ENCODE measurements at regions not wholly inside any gene's neighbourhood (a gene's known extent, or its start where the extent isn't known, plus 50 kb on each side); places are given as distances from the start of the nearest gene placed in this dataset.
"Not testable (repeated sequence)": the region's sequence is repeated elsewhere in the genome, so short reads cannot be mapped to it uniquely, and the experiment has no call there.

DNA sequence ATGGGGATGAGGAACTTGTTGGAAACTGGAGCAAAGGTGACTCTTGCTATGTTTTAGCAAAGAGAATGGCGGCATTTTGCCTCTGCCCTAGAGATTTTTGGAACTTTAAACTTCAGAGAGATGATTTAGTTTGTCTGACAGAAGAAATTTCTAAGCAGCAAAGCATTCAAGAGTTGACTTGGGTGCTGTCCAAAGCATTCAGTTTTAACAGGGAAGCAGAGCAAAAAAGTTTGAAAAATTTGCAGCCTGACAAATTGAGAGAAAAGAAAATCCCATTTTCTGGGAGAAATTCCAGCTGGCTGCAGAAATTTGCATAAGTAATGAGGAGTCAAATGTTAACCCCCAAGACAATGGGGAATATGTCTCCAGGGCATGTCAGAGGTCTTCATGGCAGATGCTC lies 682.3 kb upstream of the ST8SIA4 start:
- DNase-seq (ENCODE audit: low spot score) (no peak), ATAC-seq (no peak)
- intact Hi-C loops (cut with DNase I) = no loop called here

DNA sequence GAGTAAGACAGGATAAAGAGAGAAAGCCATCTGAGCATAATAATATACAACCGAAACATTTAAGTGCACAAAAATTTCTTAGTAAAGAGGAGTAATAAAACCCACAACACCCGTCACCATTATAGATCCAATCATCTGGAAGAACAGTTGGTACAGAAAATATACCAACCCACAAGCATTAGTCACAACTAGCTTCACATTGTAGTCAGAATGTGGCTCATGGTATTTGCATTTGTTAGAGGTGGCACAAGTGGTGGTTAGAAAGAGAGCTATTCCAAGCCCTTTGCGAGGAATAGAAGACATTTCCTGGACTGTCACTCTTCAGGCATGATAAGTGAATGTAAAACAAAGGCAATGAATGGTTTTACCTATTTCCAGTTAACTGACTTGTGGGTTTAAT lies 677.5 kb upstream of the ST8SIA4 start:
- ATAC-seq (no peak), DNase-seq (ENCODE audit: low spot score) (no peak)
- intact Hi-C loops (cut with DNase I) = no loop called here

DNA sequence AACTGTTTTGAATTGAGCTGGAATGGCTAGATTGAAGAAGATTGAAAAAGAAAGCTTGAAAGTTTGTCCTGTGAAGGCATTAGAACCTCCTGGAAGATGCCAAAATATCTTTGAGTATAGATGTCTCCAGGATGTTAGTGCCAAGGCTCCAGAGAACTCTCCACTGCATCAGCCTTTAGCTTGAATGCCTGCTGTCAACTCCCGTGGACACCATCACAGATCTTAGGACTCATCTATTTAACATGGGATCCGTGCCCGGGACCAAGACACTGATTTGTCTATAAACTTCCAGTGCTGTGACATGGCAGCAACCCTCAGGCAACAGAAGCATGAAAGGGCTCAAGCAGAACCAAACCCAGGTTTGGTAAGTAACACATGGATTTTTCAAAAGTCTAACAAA lies 670.9 kb upstream of the ST8SIA4 start:
- DNase-seq (ENCODE audit: low spot score) = no peak
- intact Hi-C loops (cut with DNase I) = no loop called here
- no peak for ATAC-seq

DNA sequence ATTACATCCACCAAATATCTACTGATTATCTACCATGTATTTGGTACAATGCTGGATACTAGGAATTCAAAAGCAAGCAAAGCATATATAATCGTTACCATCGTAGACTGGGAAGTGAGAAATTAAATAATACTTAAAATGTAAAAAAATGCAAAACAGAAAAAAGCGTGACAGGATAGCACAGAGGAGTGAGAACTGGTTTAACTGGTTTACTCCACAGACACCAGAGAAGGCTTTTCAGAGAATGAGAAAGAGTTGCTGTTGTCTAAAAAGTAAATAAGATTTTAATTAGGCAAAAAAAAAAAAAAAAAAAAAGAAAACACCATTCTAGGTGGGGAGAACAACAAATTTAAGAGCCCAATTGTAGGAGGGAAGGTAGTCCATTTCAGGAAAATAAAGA lies 657.9 kb upstream of the ST8SIA4 start:
- intact Hi-C loops (cut with DNase I) = no loop called here
- ATAC-seq = no peak
- DNase-seq (ENCODE audit: low spot score) = no peak

DNA sequence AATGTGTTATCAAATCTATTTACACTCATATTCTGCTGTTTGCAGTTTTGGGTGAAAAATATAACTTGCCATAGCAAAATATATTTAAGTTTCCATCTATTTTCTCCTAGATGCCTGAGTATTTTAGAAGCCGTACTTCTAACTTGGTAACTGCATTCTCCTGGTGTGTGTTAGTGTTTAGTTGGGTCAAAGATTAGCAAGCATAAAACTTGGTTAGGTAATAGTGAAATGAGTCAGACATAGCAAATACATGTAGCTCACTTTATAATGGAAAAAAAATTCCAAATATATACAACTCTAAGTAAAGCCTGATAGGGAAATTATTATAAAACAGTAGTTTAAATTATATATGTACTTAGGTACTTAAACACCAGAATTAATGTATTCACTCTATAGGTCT lies 640.7 kb upstream of the ST8SIA4 start:
- intact Hi-C loops (cut with DNase I) = no loop called here
- DNase-seq (ENCODE audit: low spot score) (no peak), ATAC-seq (no peak)

DNA sequence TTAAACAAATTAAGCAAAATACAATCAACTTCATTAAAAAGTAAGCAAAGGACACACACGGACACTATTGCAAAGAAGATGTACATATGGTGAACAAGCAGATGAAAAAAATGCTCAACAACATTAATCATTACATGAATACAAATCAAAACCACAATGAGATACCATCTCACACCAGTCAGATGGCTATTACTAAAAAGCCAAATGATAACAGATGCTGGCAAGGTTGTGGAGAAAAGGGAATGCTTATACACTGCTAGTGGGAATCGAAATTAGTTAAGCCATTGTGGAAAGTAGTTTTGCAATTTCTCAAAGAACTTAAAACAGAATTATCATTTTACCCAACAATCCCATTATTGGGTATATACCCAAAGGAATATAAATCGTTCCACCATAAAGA lies 636.2 kb upstream of the ST8SIA4 start:
- intact Hi-C loops (cut with DNase I) = no loop called here
- DNase-seq (ENCODE audit: low spot score) = no peak

DNA sequence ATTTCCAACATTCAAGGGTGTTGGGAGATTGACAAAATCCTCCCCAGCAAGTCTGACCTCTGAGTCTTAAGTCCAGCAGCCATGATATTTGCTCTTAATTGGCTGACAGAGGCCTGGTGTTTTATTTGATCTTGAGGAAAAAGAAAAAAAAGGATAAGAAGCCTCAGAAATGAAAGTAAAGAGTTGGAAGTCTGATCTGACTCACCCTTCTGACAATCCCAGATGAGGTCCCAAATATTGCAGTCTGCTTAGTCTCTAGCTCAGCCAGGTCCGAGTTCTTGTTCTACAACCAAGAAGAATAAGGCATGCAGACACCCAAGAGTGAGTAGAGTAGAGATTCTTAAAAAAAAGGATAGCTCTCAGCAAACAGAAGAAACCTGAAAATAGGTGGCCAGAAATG lies 632.5 kb upstream of the ST8SIA4 start:
- intact Hi-C loops (cut with DNase I) = no loop called here
- DNase-seq (ENCODE audit: low spot score) = no peak
- ATAC-seq = no peak

More for the DNA sequence above, 636.2 kb upstream of the ST8SIA4 start:
- no peak for ATAC-seq

DNA sequence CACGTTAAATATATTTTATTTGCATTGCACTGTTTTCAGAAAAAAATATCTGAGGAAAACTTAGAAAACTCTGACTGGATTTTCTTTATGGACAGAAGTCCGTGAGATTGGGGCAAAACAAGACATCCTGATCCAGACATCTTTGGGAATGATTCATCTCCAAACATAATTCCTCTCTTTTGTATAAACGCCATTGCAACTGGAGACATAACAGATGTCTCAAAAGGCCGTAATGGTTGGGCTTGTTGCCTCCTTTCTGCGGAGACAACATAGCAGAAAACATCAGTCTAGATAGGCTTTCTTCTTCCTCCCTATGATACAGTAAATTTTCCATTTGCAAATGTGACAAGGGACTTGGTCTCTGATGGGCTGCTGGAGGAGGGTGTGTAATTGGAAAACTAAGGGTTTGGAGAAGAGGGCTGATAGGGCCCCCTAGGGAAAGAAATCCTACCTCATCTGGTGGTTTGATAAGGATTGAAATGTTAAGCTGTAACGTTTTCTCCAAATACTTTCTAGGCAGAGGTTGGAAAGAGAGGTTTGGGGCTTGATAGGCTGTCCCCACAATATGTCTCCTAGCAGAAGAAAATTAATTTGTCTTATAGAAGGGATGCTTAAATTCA lies 631.5 kb upstream of the ST8SIA4 start:
- intact Hi-C loops (cut with DNase I) = no loop called here
- ATAC-seq = no peak
- DNase-seq (ENCODE audit: low spot score) = no peak

DNA sequence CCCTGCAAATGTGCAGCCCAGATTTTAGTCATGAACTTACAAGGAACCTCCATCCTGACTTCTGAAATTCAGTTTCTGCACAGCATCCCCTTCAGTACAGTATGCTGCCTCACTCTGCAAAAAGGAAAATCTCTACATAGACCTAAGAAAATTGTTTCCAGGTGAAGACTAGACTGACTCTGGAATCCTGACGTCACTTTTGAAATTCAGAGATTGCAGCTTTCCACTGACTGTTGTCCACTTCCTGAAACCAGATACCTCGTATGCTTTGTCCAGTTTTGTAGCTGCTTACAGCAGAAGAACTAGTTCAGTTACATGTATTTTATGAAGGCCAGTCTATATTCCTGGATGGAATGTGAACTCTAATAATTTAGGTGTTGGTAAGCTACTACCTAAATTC lies 629.3 kb upstream of the ST8SIA4 start:
- DNase-seq (ENCODE audit: low spot score) (no peak), ATAC-seq (no peak)
- intact Hi-C loops (cut with DNase I) = no loop called here

DNA sequence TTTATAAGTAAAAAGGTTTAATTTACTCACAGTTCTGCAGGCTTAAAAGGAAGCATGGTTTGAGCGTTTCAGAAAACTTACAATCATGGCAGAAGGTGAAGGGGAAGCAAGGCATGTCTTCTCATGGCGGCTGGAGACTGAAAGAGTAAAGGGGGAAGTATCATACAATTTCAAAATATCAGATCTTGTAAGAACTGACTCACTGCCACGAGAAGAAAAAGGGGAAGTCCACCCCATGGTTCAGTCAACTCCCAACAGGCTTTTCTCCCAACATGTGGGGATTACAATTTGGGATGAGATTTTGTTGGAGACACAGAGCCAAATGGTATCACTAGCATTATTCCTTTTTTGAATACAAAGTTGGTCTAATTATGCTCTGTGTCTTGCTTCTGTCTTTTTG lies 627.9 kb upstream of the ST8SIA4 start:
- intact Hi-C loops (cut with DNase I) = no loop called here
- ATAC-seq (no peak), DNase-seq (ENCODE audit: low spot score) (no peak)

DNA sequence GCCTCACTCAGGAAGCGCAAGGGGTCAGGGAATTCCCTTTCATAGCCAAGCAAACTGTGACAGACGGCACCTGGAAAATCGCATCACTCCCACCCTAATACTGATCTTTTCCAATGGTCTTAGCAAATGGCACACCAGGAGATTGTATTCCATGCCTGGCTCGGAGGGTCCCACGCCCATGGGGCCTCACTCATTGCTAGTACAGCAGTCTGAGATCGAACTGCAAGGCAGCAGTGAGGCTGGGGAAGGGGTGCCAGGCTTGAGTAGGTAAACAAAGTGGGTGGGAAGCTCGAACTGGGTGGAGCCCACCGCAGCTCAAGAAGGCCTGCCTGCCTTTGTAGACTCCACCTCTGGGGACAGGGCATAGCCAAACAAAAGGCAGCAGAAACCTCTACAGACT lies 626.0 kb upstream of the ST8SIA4 start:
- intact Hi-C loops (cut with DNase I); DNase-seq (ENCODE audit: low spot score); ATAC-seq: not testable (repeated sequence)

DNA sequence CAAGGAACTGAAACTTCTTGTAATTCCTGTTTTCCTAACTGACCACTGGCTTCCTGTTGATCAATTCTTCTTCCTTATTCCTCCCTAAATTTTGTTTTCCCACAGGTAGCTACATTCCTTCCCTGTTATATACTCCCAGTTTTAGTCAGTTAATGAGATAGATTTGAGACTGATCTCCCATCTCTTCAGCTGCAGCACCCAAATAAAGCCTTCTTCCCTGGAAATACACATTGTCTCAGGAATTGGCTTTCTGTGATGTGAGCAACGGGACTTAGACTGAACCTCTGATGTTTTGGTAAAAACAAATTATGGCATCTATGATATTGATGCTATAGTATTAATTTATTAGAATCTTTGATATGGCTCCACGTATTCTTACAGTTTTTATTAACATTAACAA lies 617.3 kb upstream of the ST8SIA4 start:
- intact Hi-C loops (cut with DNase I) = no loop called here
- no peak for ATAC-seq

DNA sequence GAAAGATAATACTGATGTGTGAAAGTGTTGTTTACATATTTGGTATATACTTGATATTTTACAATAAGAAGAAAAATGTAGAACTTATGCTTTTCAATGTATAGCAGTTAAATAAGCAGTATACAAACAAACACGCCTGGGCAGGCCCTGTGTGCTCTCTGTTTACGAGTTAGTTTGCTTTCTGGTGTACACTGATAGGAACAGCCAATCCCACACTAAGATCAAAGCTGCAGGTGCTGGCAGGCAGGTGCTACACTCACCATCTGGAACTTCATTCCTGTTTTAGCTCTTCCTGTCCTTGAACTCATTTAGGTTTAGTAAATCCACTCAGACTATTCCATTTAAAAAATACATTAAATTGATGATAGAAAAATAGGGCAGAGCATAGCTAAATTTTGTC lies 614.7 kb upstream of the ST8SIA4 start:
- DNase-seq (ENCODE audit: low spot score) = no peak
- no peak for ATAC-seq
- intact Hi-C loops (cut with DNase I) = no loop called here

More for the DNA sequence above, 617.3 kb upstream of the ST8SIA4 start:
- DNase-seq (ENCODE audit: low spot score) = no peak

DNA sequence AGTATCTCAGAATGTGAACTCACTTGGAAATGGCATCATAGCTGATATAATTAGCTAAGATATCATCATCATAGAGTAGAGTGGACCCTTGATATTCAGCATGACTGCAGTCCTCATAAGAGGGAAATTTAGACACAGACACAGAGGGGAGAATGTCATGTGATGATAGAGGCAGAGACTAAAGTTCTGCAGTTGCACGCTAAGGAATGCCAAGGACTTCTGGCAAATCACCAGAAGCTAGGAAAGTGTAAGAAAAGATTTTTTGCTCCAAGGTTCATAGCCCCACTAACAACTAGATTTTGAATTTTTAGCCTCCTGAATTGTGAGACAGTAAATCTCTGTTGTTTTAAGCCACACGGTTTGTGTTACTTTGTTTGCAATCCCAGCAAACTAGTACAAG lies 612.6 kb upstream of the ST8SIA4 start:
- ATAC-seq (no peak), DNase-seq (ENCODE audit: low spot score) (no peak)
- intact Hi-C loops (cut with DNase I) = no loop called here

DNA sequence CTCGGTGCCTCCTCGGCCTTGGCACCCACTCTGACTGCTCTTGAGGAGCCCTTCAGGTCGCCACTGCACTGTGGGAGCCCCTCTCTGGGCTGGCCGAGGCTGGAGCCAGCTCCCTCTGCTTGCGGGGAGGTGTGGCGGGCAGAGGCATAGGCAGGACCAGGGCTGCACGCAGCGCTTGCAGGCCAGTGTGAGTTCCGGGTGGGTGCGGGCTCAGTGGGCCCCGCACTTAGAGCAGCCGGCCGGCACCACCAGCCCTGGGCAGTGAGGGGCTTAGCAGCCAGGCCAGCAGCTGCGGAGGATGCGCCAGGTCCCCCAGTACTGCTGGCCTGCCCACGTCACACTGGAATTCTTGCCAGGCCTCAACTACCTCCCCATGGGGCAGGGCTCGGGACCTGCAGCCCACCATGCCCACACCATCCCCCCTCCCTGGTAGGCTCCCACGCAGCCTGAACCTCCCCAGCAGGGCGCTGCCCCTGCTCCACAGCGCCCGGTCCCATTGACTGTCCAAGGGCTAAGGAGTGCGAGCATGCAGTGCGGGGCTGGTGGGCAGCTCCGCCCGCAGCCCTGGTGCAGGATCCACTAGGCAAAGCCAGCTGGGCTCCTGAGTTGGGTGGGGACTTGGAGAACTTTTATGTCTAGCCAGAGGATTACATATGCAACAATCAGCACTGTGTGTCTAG lies 602.9 kb upstream of the ST8SIA4 start:
- no peak for DNase-seq (ENCODE audit: low spot score)
- intact Hi-C loops (cut with DNase I) = no loop called here
- peak; percentile 28 for ATAC-seq

DNA sequence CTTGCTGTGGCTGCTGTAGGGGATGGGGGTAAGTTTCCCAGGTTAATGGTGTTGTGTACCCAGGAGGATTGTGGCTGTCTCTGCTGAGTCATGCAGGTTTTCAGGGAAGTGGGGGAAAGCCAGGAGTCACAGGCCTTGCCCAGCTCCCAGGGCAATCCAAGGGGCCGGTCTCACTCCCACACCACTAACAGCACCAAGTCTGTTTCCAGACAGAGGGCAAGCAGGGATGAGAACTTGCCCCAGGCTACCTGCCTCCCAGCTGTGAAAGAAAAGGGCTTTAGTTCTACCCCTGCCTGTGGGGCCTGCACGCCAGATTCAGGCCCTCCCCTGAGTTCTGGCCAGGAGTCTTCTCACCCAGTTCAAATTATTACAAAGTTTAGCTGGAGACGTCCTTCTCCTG lies 579.8 kb upstream of the ST8SIA4 start:
- DNase-seq (ENCODE audit: low spot score) (no peak), ATAC-seq (no peak)
- intact Hi-C loops (cut with DNase I) = no loop called here

DNA sequence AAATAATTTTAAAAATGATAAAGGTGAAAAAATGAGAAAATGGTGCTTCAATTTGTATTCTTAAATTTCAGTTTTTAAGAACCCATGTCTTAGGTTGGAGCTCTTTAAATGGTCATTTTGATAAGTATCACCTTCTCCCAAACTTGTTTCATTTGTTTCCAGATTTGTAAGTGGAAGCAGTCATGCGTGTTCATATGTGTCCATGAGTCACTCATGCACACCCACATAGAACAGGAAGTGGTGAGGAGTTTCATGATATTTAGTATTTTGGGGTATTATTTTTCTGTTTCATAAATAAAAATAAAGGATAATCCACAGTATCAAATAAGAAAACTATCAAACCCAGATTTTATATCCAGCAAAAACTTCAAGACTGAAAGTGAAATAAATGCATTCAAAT lies 570.4 kb upstream of the ST8SIA4 start:
- no peak for ATAC-seq
- intact Hi-C loops (cut with DNase I) = no loop called here
- no peak for DNase-seq (ENCODE audit: low spot score)

DNA sequence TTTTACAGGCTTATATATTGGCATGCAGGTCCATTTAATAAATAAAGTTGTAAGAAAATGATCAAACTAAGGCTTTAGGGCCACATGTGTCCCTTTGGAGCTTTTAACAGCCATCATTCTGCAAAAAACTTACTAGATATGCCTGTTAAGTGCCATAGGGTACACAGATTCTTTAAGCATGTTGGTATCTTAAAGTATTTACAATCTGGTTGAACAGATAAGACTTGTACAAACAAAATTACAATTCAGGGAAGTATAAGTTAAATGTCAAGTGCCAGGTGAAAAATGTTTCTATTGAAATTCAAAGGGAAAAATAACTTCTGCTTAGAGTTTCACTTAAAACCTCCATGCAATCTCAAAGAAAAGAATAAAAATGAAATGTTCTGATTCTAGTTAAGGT lies 558.4 kb upstream of the ST8SIA4 start:
- intact Hi-C loops (cut with DNase I) = no loop called here
- DNase-seq (ENCODE audit: low spot score) (no peak), ATAC-seq (no peak)

DNA sequence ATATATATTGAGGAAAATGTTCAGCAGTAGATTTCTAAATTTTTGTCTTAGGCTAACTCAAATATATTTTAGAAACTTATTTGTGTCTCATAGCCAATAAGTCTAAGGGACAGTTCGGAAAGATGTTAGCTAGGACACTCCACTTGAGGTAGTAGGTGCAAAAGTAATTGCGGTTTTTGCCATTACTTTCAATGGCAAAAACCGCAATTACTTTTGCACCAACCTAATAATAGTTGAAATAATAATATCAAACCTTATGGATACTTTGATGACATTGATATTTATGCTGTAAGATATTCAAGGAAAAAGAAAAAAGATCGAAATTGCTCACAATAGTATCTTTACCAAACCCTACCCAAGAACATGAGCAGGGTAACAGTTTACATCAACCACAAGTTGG lies 555.5 kb upstream of the ST8SIA4 start:
- DNase-seq (ENCODE audit: low spot score) = no peak
- ATAC-seq = no peak
- intact Hi-C loops (cut with DNase I) = no loop called here

DNA sequence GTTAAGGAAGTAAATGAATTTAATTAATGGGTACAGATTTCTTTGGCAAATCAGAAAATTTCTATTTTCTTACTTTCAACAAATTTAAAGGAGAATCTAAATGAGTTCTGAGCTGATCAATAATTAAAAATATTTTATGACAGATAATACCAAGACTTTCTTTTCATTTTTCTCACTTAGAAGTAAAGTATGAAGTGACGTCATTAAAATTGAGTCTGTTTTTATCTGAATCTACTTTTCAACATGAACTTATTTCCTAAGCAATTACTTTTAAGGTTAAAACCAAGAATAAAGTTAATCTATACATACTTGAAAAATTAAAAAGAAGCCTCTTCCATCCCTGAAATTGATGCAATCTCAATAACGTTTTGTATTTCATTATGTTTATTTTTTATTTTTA lies 552.8 kb upstream of the ST8SIA4 start:
- no peak for DNase-seq (ENCODE audit: low spot score)
- intact Hi-C loops (cut with DNase I) = no loop called here
- no peak for ATAC-seq

DNA sequence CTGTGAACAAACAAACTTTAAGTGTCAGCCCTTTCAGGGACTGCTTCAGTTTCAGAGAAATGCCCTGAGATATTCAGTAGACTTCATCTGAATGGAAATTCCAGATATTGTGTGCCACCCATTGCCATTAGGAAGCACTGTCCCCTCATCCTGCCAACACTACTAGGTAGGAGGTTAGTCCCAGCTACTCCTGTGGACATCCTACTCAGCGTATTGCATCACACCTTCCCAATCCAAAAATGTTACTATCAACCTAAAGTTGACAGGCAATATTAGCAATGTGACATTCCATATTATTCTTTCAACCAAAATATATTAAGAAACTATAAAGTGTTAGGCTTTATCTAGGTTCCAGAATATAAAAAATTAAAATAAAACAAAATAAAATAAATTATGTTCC lies 552.0 kb upstream of the ST8SIA4 start:
- no peak for ATAC-seq
- intact Hi-C loops (cut with DNase I) = no loop called here
- no peak for DNase-seq (ENCODE audit: low spot score)

Data from sciatic nerve (tissue), 2 donors.